Fibroblast of upper back skin (primary cell): ENCODE measurements at regions not wholly inside any gene's neighbourhood (a gene's known extent, or its start where the extent isn't known, plus 50 kb on each side); places are given as distances from the start of the nearest gene placed in this dataset.
"Not testable (repeated sequence)": the region's sequence is repeated elsewhere in the genome, so short reads cannot be mapped to it uniquely, and the experiment has no call there.

ENCODE experiments used
- DNase-seq: peaks from one replicate; pipeline ENCODE4 v3.0.0-alpha.2; 2013

- no peak for DNase-seq
Observed at GRCh38 chr1:4068076-4068475, 168.0 kb upstream of the C1orf174 start.

- DNase-seq: no peak
Observed at GRCh38 chr1:4071653-4072052, 171.6 kb upstream of the C1orf174 start.

- DNase-seq: no peak
Observed at GRCh38 chr1:4072481-4073153, 172.5 kb upstream of the C1orf174 start.

- DNase-seq: no peak
Observed at GRCh38 chr1:4075436-4076225, 175.6 kb upstream of the C1orf174 start.

GRCh38 chr1:4076346-4076745 lies 176.3 kb upstream of the C1orf174 start:
- no peak for DNase-seq

GRCh38 chr1:4078091-4078962 lies 178.3 kb upstream of the C1orf174 start:
- DNase-seq: not testable (repeated sequence)

- no peak for DNase-seq
Observed at GRCh38 chr1:4079815-4080214, 179.7 kb upstream of the C1orf174 start.

- DNase-seq: no peak
Observed at GRCh38 chr1:4081806-4082711, 182.0 kb upstream of the C1orf174 start.

- no peak for DNase-seq
Observed at GRCh38 chr1:4083231-4084047, 183.4 kb upstream of the C1orf174 start.

GRCh38 chr1:4084048-4084431 lies 184.0 kb upstream of the C1orf174 start:
- no peak for DNase-seq

GRCh38 chr1:4084446-4084845 lies 184.4 kb upstream of the C1orf174 start:
- DNase-seq: no peak

GRCh38 chr1:4084896-4085295 lies 184.8 kb upstream of the C1orf174 start:
- DNase-seq: no peak

- DNase-seq: no peak
Observed at GRCh38 chr1:4085546-4085945, 185.5 kb upstream of the C1orf174 start.

GRCh38 chr1:4086085-4086850 lies 186.2 kb upstream of the C1orf174 start:
- DNase-seq: no peak

GRCh38 chr1:4086921-4087320 lies 186.8 kb upstream of the C1orf174 start:
- no peak for DNase-seq

- DNase-seq: no peak
Observed at GRCh38 chr1:4087530-4088420, 187.7 kb upstream of the C1orf174 start.

GRCh38 chr1:4088676-4089075 lies 188.6 kb upstream of the C1orf174 start:
- no peak for DNase-seq

GRCh38 chr1:4089421-4090175 lies 189.5 kb upstream of the C1orf174 start:
- DNase-seq: no peak

- no peak for DNase-seq
Observed at GRCh38 chr1:4090556-4090955, 190.5 kb upstream of the C1orf174 start.
